GM21526 (cell line): ENCODE measurements at regions not wholly inside any gene's neighbourhood (a gene's known extent, or its start where the extent isn't known, plus 50 kb on each side); places are given as distances from the start of the nearest gene placed in this dataset.
"Not testable (repeated sequence)": the region's sequence is repeated elsewhere in the genome, so short reads cannot be mapped to it uniquely, and the experiment has no call there.

Experiments used
- ATAC-seq: cut with Tn5 transposase; IDR thresholded peaks from one replicate; pipeline ENCODE4 v1.9.1; 2021; ENCODE audit warnings: moderate library complexity; ENCODE audit not compliant: unreplicated experiment, low FRiP score

DNA sequence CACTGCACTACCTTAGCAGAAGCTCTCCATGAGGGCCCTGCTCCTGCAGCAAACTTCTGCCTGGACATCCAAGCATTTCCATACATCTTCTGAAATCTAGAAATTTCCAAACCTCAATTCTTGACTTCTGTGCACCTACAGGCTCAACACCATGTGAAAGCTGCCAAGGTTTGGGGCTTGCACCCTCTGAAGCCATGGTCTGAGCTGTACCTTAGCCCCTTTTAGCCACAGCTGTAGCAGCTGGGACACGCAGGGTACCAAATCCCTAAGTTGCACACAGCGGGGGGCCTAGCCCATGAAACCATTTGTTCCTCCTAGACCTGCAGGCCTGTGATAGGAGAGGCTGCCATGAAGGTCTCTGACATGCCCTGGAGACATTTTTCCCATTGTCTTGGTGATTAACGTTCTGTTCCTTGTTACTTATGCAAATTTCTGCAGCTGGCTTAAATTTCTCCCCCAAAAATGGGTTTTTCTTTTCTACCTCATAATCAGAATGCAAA, 102.7 kb downstream of the EN1 start:
- not testable (repeated sequence) for ATAC-seq

DNA sequence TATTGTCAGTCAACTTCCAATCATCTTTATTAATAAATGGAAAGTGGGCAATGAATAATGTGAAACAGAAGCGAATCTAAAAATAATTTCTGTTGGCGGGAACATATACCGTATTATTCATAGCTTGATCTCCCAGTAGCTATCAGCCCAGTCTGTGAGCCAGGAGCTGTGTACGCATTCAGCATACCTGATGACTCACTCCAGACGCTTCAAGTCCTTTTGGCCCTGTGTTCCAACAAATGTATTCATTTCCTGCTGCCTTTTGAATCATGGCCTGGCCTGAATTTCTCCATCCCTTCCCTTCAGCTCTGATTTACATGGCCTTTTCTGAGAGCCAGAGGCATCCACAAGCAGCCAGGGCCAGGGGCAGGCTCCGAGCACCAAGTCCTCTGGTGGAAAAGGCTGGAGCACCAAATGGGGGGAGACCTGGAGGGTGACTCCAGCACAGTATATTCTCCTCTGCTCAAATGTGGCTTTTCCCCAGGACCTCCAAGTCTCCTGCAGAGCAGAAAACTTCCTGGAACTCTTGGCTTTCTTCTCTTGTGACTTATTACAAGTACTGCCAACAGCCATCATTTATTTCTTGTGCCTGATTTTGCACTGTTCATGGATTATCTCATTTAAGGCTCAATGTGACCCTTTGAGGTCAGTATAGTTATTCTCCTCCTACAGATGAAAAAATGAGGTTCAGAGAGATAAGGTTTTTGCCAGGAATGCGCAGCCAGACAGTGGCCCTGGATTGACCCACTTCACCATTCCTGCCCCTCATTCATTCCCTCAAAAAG, 108.7 kb downstream of the EN1 start:
- ATAC-seq: no peak

- ATAC-seq: no peak
Measured at GRCh38 chr2:118738106-118738505, 109.3 kb downstream of the EN1 start.

GRCh38 chr2:118737684-118738083, 109.8 kb downstream of the EN1 start:
- no peak for ATAC-seq

- ATAC-seq: no peak
Measured at GRCh38 chr2:118732432-118732831, 115.0 kb downstream of the EN1 start.

GRCh38 chr2:118731413-118731812, 116.0 kb downstream of the EN1 start:
- no peak for ATAC-seq

DNA sequence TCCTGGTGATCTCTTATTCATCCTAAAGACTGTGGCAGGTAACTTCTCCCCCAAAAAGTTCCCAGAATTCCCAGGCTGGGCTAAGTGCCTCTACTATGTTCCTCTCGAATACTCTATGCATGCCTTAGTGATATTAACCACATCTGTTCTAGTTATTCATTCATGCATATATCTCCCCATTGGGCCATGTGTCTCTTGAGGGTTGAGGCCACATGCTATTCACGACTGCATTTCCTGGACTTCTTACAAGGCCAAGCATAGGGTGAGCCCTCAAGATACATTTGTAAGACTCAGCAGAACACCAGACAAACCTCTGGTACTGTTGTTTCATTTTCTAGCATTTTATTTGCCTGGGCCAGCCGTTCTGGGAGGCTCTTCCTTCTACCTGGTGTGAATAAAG, 117.0 kb downstream of the EN1 start:
- no peak for ATAC-seq

GRCh38 chr2:118729760-118730159, 117.7 kb downstream of the EN1 start:
- ATAC-seq: no peak

DNA sequence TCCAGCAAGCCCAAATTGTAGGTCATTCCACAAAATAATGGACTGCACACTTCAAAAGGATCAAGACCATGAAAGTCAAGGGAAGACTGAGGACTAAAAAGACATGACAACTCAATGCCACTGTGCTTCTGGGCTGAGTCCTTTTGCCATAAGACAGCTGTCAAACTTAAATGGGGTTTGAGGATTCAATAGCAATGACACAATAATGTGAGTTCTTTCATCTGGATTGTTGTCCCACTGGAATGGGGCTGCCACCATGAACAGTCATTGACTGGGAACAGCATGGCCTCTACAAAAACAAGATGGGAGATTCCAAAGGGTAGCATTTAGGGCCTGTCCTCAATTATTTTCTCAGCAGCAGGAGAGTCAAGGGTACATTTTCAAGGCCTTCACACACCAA, 118.5 kb downstream of the EN1 start:
- ATAC-seq: no peak

- no peak for ATAC-seq
Measured at GRCh38 chr2:118726821-118727220, 120.6 kb downstream of the EN1 start.

- ATAC-seq: no peak
Measured at GRCh38 chr2:118723394-118723793, 124.1 kb downstream of the EN1 start.

GRCh38 chr2:118722976-118723375, 124.5 kb downstream of the EN1 start:
- ATAC-seq: no peak

- ATAC-seq: no peak
Measured at GRCh38 chr2:118721817-118722551, 125.5 kb downstream of the EN1 start.

GRCh38 chr2:118720866-118721265, 126.6 kb downstream of the EN1 start:
- ATAC-seq: no peak

- ATAC-seq: no peak
Measured at GRCh38 chr2:118718921-118719320, 128.5 kb downstream of the EN1 start.

GRCh38 chr2:118716102-118716501, 131.3 kb downstream of the EN1 start:
- ATAC-seq: no peak

GRCh38 chr2:118714118-118714517, 133.3 kb downstream of the EN1 start:
- no peak for ATAC-seq

- ATAC-seq: no peak
Measured at GRCh38 chr2:118711603-118712002, 135.8 kb downstream of the EN1 start.

DNA sequence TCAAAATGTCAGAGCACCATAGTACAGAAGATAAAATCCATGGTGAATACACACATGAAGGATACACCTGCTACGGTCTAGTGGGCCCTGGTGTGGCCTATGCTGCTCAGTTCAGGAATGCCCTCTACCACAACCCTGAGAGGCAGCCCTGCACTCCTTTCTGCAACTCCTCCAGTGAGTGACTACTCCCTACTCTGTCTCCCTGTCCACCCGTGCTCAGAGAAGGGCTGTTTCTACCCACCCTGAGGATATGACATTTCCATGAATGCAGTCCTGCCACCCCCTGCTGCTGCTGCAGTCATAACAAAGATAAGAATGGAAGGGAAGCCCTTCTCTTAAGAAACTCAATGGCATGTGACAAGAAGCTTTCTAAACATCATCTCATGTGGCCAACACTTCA, 137.0 kb downstream of the EN1 start:
- ATAC-seq: no peak

GRCh38 chr2:118709786-118710185, 137.7 kb downstream of the EN1 start:
- ATAC-seq: no peak

DNA sequence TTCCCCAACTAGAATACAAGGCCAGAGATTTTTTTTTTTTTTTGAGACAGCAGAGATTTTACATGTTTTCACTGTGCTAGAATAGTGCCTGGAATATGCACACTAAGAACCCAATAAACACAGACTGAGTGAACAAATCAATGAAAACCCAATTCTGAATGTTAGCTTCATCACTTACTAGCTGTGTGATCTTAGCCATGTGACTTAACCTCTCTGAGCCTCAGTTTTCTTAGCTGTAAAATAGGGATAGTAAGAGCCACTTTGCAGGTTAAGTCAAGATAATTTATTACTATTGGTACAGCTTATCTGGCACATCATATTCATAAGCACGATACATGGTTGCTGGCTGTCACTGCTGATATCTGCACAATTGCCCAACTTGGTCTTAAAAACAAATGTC, 140.6 kb downstream of the EN1 start:
- ATAC-seq: no peak

GRCh38 chr2:118706371-118706770, 141.1 kb downstream of the EN1 start:
- ATAC-seq: no peak
